Colonic mucosa (tissue), 4 donors: ENCODE measurements at regions not wholly inside any gene's neighbourhood (a gene's known extent, or its start where the extent isn't known, plus 50 kb on each side); places are given as distances from the start of the nearest gene placed in this dataset.

Source experiments
- DNase-seq: peaks from one replicate; pipeline ENCODE4 v3.0.0-alpha.2; 2020
- H3K27ac ChIP-seq: fragments of 200-600 bp; one replicate; pipeline ENCODE4 v1.8.0; 2021
- H3K27me3 ChIP-seq: fragments of 200-600 bp; one replicate; pipeline ENCODE4 v1.8.0; 2021
- H3K36me3 ChIP-seq: fragments of 200-600 bp; one replicate; pipeline ENCODE4 v1.8.0; 2021
- H3K4me1 ChIP-seq: fragments of 200-600 bp; one replicate; pipeline ENCODE4 v1.8.0; 2021; ENCODE audit warnings: mild to moderate bottlenecking
- H3K4me3 ChIP-seq: fragments of 200-600 bp; one replicate; pipeline ENCODE4 v1.8.0; 2021
- H3K9ac ChIP-seq, 2 donors: one replicate each; pipeline ENCODE4 v1.7.0; 2013; ENCODE audit warnings: control low read depth in 2 of 2, low read depth in 2 of 2, low read length in 2 of 2
- H3K9me3 ChIP-seq: fragments of 200-600 bp; one replicate; pipeline ENCODE4 v1.8.0; 2021
- CTCF ChIP-seq: fragments of 200-600 bp; IDR thresholded peaks from one replicate; pipeline ENCODE4 v1.8.0; 2022; ENCODE audit warnings: antibody characterized with exemption, mild to moderate bottlenecking
- intact Hi-C: fragments of 100-400 bp; cut with DNase I; formaldehyde crosslinking; loops from one replicate; pipeline ENCODE4 v1.14.1; 2022
- donor health status: healthy.
- donor health status: DM: no; HTN: no; CAD: no.
- donor health status: DM: no; HTN: no; CAD: no.

- intact Hi-C loops = no loop called here
- no peak for TF ChIP-seq CTCF
- no peaks in the 10 kb centered on the region for H3K4me1 ChIP-seq
Measured at GRCh38 chr11:92540096-92540495, 315.5 kb downstream of the FAT3 start.

GRCh38 chr11:92545906-92546471, 321.4 kb downstream of the FAT3 start:
- Histone ChIP-seq H3K9ac (no peak overlapping the region), H3K4me1 (no peaks in the 10 kb centered on the region), H3K27me3 (no peaks in the 10 kb centered on the region), H3K27ac (no peak overlapping the region), H3K9me3 (no peaks in the 10 kb centered on the region), H3K4me3 (no peak overlapping the region), H3K36me3 (no peaks in the 10 kb centered on the region)
- TF ChIP-seq CTCF = no peak
- DNase-seq = no peak
- intact Hi-C loops = no loop called here

More at GRCh38 chr11:92540096-92540495, 315.5 kb downstream of the FAT3 start:
- Histone ChIP-seq H3K9me3 (no peaks in the 10 kb centered on the region), H3K36me3 (no peaks in the 10 kb centered on the region), H3K9ac (no peak overlapping the region), H3K27ac (no peak overlapping the region), H3K27me3 (no peaks in the 10 kb centered on the region), H3K4me3 (no peak overlapping the region)
- DNase-seq = no peak

- H3K27ac ChIP-seq = no peak overlapping the region
- intact Hi-C loops = no loop called here
- DNase-seq = no peak
- no peaks in the 10 kb centered on the region for H3K27me3 ChIP-seq
- no peaks in the 10 kb centered on the region for H3K4me1 ChIP-seq
- no peak for TF ChIP-seq CTCF
- no peak overlapping the region for H3K4me3 ChIP-seq
- no peak overlapping the region for H3K9ac ChIP-seq
- H3K9me3 ChIP-seq = no peaks in the 10 kb centered on the region
- H3K36me3 ChIP-seq = no peaks in the 10 kb centered on the region
Measured at GRCh38 chr11:92546603-92547002, 322.0 kb downstream of the FAT3 start.

- DNase-seq = no peak
- Histone ChIP-seq H3K4me3 (no peak overlapping the region), H3K27ac (no peak overlapping the region), H3K36me3 (no peaks in the 10 kb centered on the region), H3K9ac (no peak overlapping the region), H3K9me3 (no peaks in the 10 kb centered on the region), H3K4me1 (no peaks in the 10 kb centered on the region), H3K27me3 (no peaks in the 10 kb centered on the region)
- TF ChIP-seq CTCF = no peak
- intact Hi-C loops = no loop called here
Measured at GRCh38 chr11:92550411-92550810, 325.8 kb downstream of the FAT3 start.

- H3K9me3 ChIP-seq = no peaks in the 10 kb centered on the region
- no peaks in the 10 kb centered on the region for H3K4me1 ChIP-seq
- H3K27ac ChIP-seq = no peak overlapping the region
- TF ChIP-seq CTCF = no peak
- no peaks in the 10 kb centered on the region for H3K27me3 ChIP-seq
- H3K4me3 ChIP-seq = no peak overlapping the region
- no peak overlapping the region for H3K9ac ChIP-seq
- intact Hi-C loops = no loop called here
- no peak for DNase-seq
- no peaks in the 10 kb centered on the region for H3K36me3 ChIP-seq
Measured at GRCh38 chr11:92550871-92551270, 326.3 kb downstream of the FAT3 start.
